HCT116 (cell line): ENCODE measurements at regions not wholly inside any gene's neighbourhood (a gene's known extent, or its start where the extent isn't known, plus 50 kb on each side); places are given as distances from the start of the nearest gene placed in this dataset.

ENCODE experiments used
- ATAC-seq: fragments of 200-7000 bp; cut with Tn5 transposase; 2 replicates; pipeline ENCODE4 v1.9.1; 2020; ENCODE audit warnings: mild to moderate bottlenecking, moderate library complexity
- BruUV-seq: library from RNA; stranded (reverse); fragments of 400-500 nt; replicated peaks from 2 replicates; lab custom pipeline; 2021; lab: Mats Ljungman, UMichigan
- CTCF ChIA-PET: fragments of 300-600 bp; sonication (Branson Sonifier 250); formaldehyde crosslinking; loops from one replicate; lab custom pipeline; 2021; ENCODE audit warnings: antibody characterized with exemption; lab: Charles Lee
- POLR2A ChIA-PET: fragments of 300-600, 350-600 bp; sonication (Branson Sonifier 250); formaldehyde crosslinking; loops from one replicate; lab custom pipeline; 2021; ENCODE audit warnings: antibody characterized with exemption; lab: Charles Lee
- RAD21 ChIA-PET, 2 experiments: fragments of 300-600 bp; sonication (Branson Sonifier 250); formaldehyde crosslinking; loops; one replicate each; lab custom pipeline; 2023; ENCODE audit warnings: low total read pairs in 2 of 2; ENCODE audit not compliant: uncharacterized antibody in 2 of 2, unreplicated experiment in 2 of 2, low non-redundant PET in 1 of 2; lab: Charles Lee
- DNase-seq: peaks from one replicate; pipeline ENCODE4 v3.0.0-alpha.2; 2010; ENCODE audit warnings: low read depth, low spot score
- H2AFZ ChIP-seq: fragments of 200-600 bp; shearing (Covaris generic), sonication (generic); 2 replicates; pipeline ENCODE4 v1.6.1; 2017; ENCODE audit warnings: low read depth, mixed run types, mixed read lengths, antibody characterized with exemption, low read length; ENCODE audit not compliant: poor library complexity, severe bottlenecking
- H3K27ac ChIP-seq: 2 replicates; pipeline ENCODE4 v1.5.1; 2012; ENCODE audit warnings: low read depth, low read length
- H3K27me3 ChIP-seq: fragments of 200-600 bp; sonication (generic); 2 replicates; pipeline ENCODE4 v1.6.1; 2016; ENCODE audit warnings: mixed run types, low read length, mixed read lengths; ENCODE audit not compliant: insufficient read depth
- H3K36me3 ChIP-seq, 2 experiments: fragments of 200-500 bp in 1 of 2; fragments of 200-600 bp in 1 of 2; sonication (Bioruptor generic) in 1 of 2; sonication (generic) in 1 of 2; 2 replicates each; pipeline versions ENCODE4 v1.5.1 to v1.6.1; 2014 to 2016; ENCODE audit warnings: low read length in 2 of 2, inconsistent platforms in 1 of 2, mixed read lengths in 1 of 2, mixed run types in 1 of 2; ENCODE audit not compliant: insufficient read depth in 2 of 2, control insufficient read depth in 1 of 2
- H3K4me1 ChIP-seq, 2 experiments: fragments of 200-600 bp in 1 of 2; sonication (generic) in 1 of 2; 2 replicates each; pipeline versions ENCODE4 v1.5.1 to v1.6.1; 2012 to 2017; ENCODE audit warnings: low read length in 2 of 2, inconsistent platforms in 1 of 2, mild to moderate bottlenecking in 1 of 2, mixed read lengths in 1 of 2, mixed run types in 1 of 2, moderate library complexity in 1 of 2; ENCODE audit not compliant: insufficient read depth in 2 of 2, control insufficient read depth in 1 of 2
- H3K4me2 ChIP-seq: fragments of 200-600 bp; sonication (generic); 2 replicates; pipeline ENCODE4 v1.6.1; 2017; ENCODE audit warnings: mixed run types, low read length, mixed read lengths
- H3K4me3 ChIP-seq, 2 experiments: fragments of 200-600 bp in 1 of 2; sonication (generic) in 1 of 2; replicated peaks in 1 of 2; 2 replicates each; pipeline ENCODE4 v1.5.1; 2011 to 2016; ENCODE audit warnings: low read length in 2 of 2, control low read depth in 1 of 2, low read depth in 1 of 2, mild to moderate bottlenecking in 1 of 2, mixed read lengths in 1 of 2, mixed run types in 1 of 2
- H3K79me2 ChIP-seq: fragments of 200-600 bp; sonication (generic); 2 replicates; pipeline ENCODE4 v1.6.1; 2017; ENCODE audit warnings: mild to moderate bottlenecking, mixed run types, low read length, moderate library complexity, mixed read lengths; ENCODE audit not compliant: insufficient read depth
- H3K9ac ChIP-seq: fragments of 200-600 bp; sonication (generic); 2 replicates; pipeline ENCODE4 v1.6.1; 2016; ENCODE audit warnings: low read length, mixed read lengths
- H3K9me2 ChIP-seq: fragments of 200-600 bp; sonication (generic), shearing (Covaris generic); 2 replicates; pipeline ENCODE4 v1.6.1; 2017; ENCODE audit warnings: mixed run types, mild to moderate bottlenecking, moderate library complexity; ENCODE audit not compliant: insufficient read depth
- H3K9me3 ChIP-seq, 2 experiments: fragments of 200-500 bp in 1 of 2; fragments of 200-600 bp in 1 of 2; sonication (Bioruptor generic) in 1 of 2; sonication (generic) in 1 of 2; 2 replicates each; pipeline ENCODE4 v1.6.1; 2014 to 2017; ENCODE audit warnings: low read length in 2 of 2, mixed read lengths in 2 of 2, inconsistent platforms in 1 of 2, low read depth in 1 of 2, mild to moderate bottlenecking in 1 of 2, mixed run types in 1 of 2, moderate library complexity in 1 of 2; ENCODE audit not compliant: control insufficient read depth in 1 of 2, insufficient read depth in 1 of 2
- H4K20me1 ChIP-seq: fragments of 200-600 bp; sonication (generic), shearing (Covaris generic); 2 replicates; pipeline ENCODE4 v1.6.1; 2017; ENCODE audit warnings: mixed run types, mild to moderate bottlenecking, moderate library complexity; ENCODE audit not compliant: insufficient read depth
- CBX3 ChIP-seq: IDR thresholded peaks from 2 replicates; pipeline ENCODE4 v1.6.1; 2012; ENCODE audit warnings: low read depth
- FOSL1 ChIP-seq: IDR thresholded peaks from 2 replicates; pipeline ENCODE4 v1.6.1; 2012; ENCODE audit warnings: low read depth
- JUND ChIP-seq: IDR thresholded peaks from 2 replicates; pipeline ENCODE4 v1.6.1; 2012
- MAX ChIP-seq: IDR thresholded peaks from 2 replicates; pipeline ENCODE4 v1.6.1; 2012
- POLR2AphosphoS5 ChIP-seq: IDR thresholded peaks from 2 replicates; pipeline ENCODE4 v1.6.1; 2011; ENCODE audit warnings: mild to moderate bottlenecking, low read depth, low read length, moderate library complexity
- REST ChIP-seq: IDR thresholded peaks from 2 replicates; pipeline ENCODE4 v1.6.1; 2012; ENCODE audit warnings: low read depth
- SP1 ChIP-seq: IDR thresholded peaks from 2 replicates; pipeline ENCODE4 v1.6.1; 2012; ENCODE audit warnings: low read depth
- ZFX ChIP-seq: fragments of 450-650 bp; IDR thresholded peaks from 2 replicates; pipeline ENCODE4 v1.6.1; 2017
- intact Hi-C: fragments of 100-400 bp; cut with micrococcal nuclease; formaldehyde crosslinking; loops from 2 replicates; pipeline ENCODE4 v1.10.0; 2022

DNA sequence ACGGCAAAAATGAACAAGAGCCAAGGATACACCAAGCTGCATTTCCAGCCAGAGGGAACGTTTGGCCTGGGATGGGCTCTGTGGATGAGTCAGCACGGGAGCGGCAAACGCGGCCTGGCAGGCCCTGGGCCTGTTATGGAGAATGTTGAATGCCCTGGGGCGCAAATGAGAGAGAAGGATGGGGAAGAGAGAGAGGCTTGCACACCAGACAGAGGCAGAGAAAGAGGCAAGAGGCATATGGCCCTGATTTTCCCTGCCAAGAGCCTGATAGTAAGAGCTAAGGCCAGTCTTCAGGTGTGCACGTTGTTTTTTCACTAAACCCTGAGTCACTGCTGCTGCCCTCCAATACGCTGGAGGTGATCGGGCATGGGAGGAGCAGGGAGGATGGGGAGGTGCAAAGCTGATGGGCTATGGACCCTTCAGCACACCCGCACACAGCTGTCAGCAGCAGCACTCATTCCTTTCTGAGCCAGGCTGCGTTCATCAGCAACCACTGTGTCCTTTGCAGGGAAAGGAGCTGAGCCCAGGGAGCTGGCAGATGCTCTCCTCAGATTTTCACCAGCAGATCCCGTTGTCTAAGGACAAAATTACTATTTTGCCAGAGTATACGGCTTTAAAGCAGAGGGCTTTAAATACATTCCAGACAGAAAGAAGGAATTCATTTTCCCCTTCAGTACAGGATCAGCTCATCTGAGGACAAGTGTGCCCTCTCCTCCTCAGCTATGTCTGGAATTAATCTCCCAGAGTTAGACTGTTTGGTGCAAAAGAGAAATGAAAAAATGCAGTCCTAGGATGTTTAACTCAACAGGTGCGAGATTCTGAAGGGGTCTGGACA lies 61.7 kb upstream of the SLC22A23 start:
- Histone ChIP-seq H4K20me1 (no peaks in the 10 kb centered on the region), H3K4me2 (peak overlapping the region; percentile 68), H3K4me1 (peaks cover 12 to 18% of the 10 kb centered on the region in 2 experiments), H3K4me3 (peak overlapping the region; percentile 16 to 22; a peak in 2 of 4 replicates), H2AFZ (peak overlapping the region; percentile 92), H3K79me2 (no peaks in the 10 kb centered on the region), H3K36me3 (no peaks in the 10 kb centered on the region), H3K27ac (peak overlapping the region; percentile 55), H3K27me3 (no peaks in the 10 kb centered on the region), H3K9me3 (no peaks in the 10 kb centered on the region), H3K9me2 (no peaks in the 10 kb centered on the region), H3K9ac (peak overlapping the region; percentile 55)
- TF ChIP-seq JUND, result peak; percentile 68
- TF ChIP-seq REST, result no peak
- peak; percentile 27; the same call in 1 of the 2 replicates for TF ChIP-seq POLR2AphosphoS5
- peak; percentile 68 for TF ChIP-seq FOSL1
- TF ChIP-seq ZFX, result peak; percentile 94
- no peak; the same call in 1 of the 2 replicates for TF ChIP-seq SP1
- peak; percentile 48; the same call in 1 of the 2 replicates for TF ChIP-seq CBX3
- peak; percentile 69 for TF ChIP-seq MAX
- BruUV-seq, result no TSS peak
- ATAC-seq (peak; percentile 94), DNase-seq (peak; percentile 37)
- intact Hi-C loops, result no loop called here
- POLR2A ChIA-PET, result no interaction called here
- CTCF ChIA-PET, result no interaction called here
- RAD21 ChIA-PET, result no interaction called here
